H9 (cell line): ENCODE measurements at regions not wholly inside any gene's neighbourhood (a gene's known extent, or its start where the extent isn't known, plus 50 kb on each side); places are given as distances from the start of the nearest gene placed in this dataset.
A peak's percentile ranks its signal among the peaks of the same experiment; 100 is the strongest.

ENCODE experiments used
- DNase-seq: peaks from one replicate; pipeline ENCODE4 v3.0.0-alpha.2; 2017
- H2AFZ ChIP-seq: one replicate; pipeline ENCODE4 v1.6.1; 2013; ENCODE audit warnings: mild to moderate bottlenecking, low read length, control low read depth, moderate library complexity
- H2AK5ac ChIP-seq: 2 replicates; pipeline ENCODE4 v1.6.1; 2013; ENCODE audit warnings: low read length, control low read depth, mixed read lengths; ENCODE audit not compliant: insufficient read length
- H2BK120ac ChIP-seq: one replicate; pipeline ENCODE4 v1.6.1; 2013; ENCODE audit warnings: low read depth, mild to moderate bottlenecking, low read length, control low read depth, inconsistent platforms; ENCODE audit not compliant: poor library complexity, severe bottlenecking
- H2BK12ac ChIP-seq: 2 replicates; pipeline ENCODE4 v1.6.1; 2013; ENCODE audit warnings: low read length, control low read depth, mixed read lengths, low read depth; ENCODE audit not compliant: insufficient read length
- H2BK15ac ChIP-seq: 2 replicates; pipeline ENCODE4 v1.6.1; 2013; ENCODE audit warnings: low read depth, low read length, control low read depth
- H2BK20ac ChIP-seq: one replicate; pipeline ENCODE4 v1.6.1; 2013; ENCODE audit warnings: low read depth, mild to moderate bottlenecking, low read length, control low read depth, inconsistent platforms; ENCODE audit not compliant: poor library complexity, severe bottlenecking
- H2BK5ac ChIP-seq: 2 replicates; pipeline ENCODE4 v1.6.1; 2013; ENCODE audit warnings: low read length, control low read depth, mixed read lengths; ENCODE audit not compliant: insufficient read length
- H3K14ac ChIP-seq: 2 replicates; pipeline ENCODE4 v1.6.1; 2013; ENCODE audit warnings: low read length, control low read depth; ENCODE audit not compliant: insufficient read depth
- H3K18ac ChIP-seq: 2 replicates; pipeline ENCODE4 v1.6.1; 2013; ENCODE audit warnings: low read depth, mild to moderate bottlenecking, mixed read lengths, low read length, control low read depth; ENCODE audit not compliant: insufficient read length
- H3K23ac ChIP-seq: 2 replicates; pipeline ENCODE4 v1.6.1; 2013; ENCODE audit warnings: low read length, control low read depth, mixed read lengths, low read depth; ENCODE audit not compliant: insufficient read length
- H3K23me2 ChIP-seq: 2 replicates; pipeline ENCODE4 v1.6.1; 2013; ENCODE audit warnings: low read depth, mild to moderate bottlenecking, mixed read lengths, low read length, control low read depth; ENCODE audit not compliant: insufficient read length, poor library complexity, severe bottlenecking
- H3K27ac ChIP-seq: 2 replicates; pipeline ENCODE4 v1.5.1; 2013; ENCODE audit warnings: low read length, control low read depth, mixed read lengths, low read depth; ENCODE audit not compliant: insufficient read length
- H3K27me3 ChIP-seq: 2 replicates; pipeline ENCODE4 v1.6.1; 2013; ENCODE audit warnings: low read length, control low read depth, inconsistent platforms; ENCODE audit not compliant: insufficient read depth
- H3K4ac ChIP-seq: 2 replicates; pipeline ENCODE4 v1.6.1; 2013; ENCODE audit warnings: low read depth, mild to moderate bottlenecking, control low read depth, inconsistent platforms, low read length, moderate library complexity
- H3K4me1 ChIP-seq: 2 replicates; pipeline ENCODE4 v1.6.1; 2013; ENCODE audit warnings: low read length, control low read depth, inconsistent platforms; ENCODE audit not compliant: insufficient read depth
- H3K4me2 ChIP-seq: 2 replicates; pipeline ENCODE4 v1.6.1; 2013; ENCODE audit warnings: low read length, control low read depth, mixed read lengths; ENCODE audit not compliant: insufficient read length, insufficient read depth
- H3K56ac ChIP-seq: 2 replicates; pipeline ENCODE4 v1.6.1; 2013; ENCODE audit warnings: low read depth, mild to moderate bottlenecking, mixed read lengths, low read length, control low read depth; ENCODE audit not compliant: insufficient read length
- H3K79me1 ChIP-seq: 2 replicates; pipeline ENCODE4 v1.6.1; 2013; ENCODE audit warnings: low read depth, mild to moderate bottlenecking, moderate library complexity, low read length, control low read depth, inconsistent platforms; ENCODE audit not compliant: insufficient read depth, poor library complexity, severe bottlenecking
- H3K79me2 ChIP-seq: 2 replicates; pipeline ENCODE4 v1.6.1; 2013; ENCODE audit warnings: low read length, control low read depth, inconsistent platforms; ENCODE audit not compliant: insufficient read depth
- H3K9ac ChIP-seq: 2 replicates; pipeline ENCODE4 v1.6.1; 2013; ENCODE audit warnings: low read length, control low read depth, mixed read lengths; ENCODE audit not compliant: insufficient read length; ENCODE audit errors: extremely low read depth
- H3K9me3 ChIP-seq: one replicate; pipeline ENCODE4 v1.6.1; 2013; ENCODE audit warnings: low read depth, low read length, inconsistent platforms; ENCODE audit not compliant: control insufficient read depth
- H3T11ph ChIP-seq: one replicate; pipeline ENCODE4 v1.6.1; 2013; ENCODE audit warnings: mild to moderate bottlenecking, low read length, control low read depth, inconsistent platforms
- H4K20me1 ChIP-seq: one replicate; pipeline ENCODE4 v1.6.1; 2013; ENCODE audit not compliant: control insufficient read depth, insufficient read length, insufficient read depth
- H4K5ac ChIP-seq: 2 replicates; pipeline ENCODE4 v1.6.1; 2013; ENCODE audit warnings: low read depth, mild to moderate bottlenecking, mixed read lengths, low read length, control low read depth; ENCODE audit not compliant: insufficient read length
- H4K8ac ChIP-seq: replicated peaks from 2 replicates; pipeline ENCODE4 v1.6.1; 2013; ENCODE audit warnings: low read length, control low read depth, mixed read lengths, low read depth; ENCODE audit not compliant: insufficient read length
- H4K91ac ChIP-seq: 2 replicates; pipeline ENCODE4 v1.6.1; 2013; ENCODE audit warnings: low read depth, mild to moderate bottlenecking, moderate library complexity, mixed read lengths, low read length, control low read depth; ENCODE audit not compliant: insufficient read length
- H3K27ac Mint-ChIP-seq, 3 experiments: 2 replicates in 2 of 3; 3 replicates in 1 of 3; pipeline ENCODE4 v1.8.0; 2020 to 2021; ENCODE audit warnings: mixed read lengths in 3 of 3, mild to moderate bottlenecking in 1 of 3, moderate library complexity in 1 of 3
- H3K27me3 Mint-ChIP-seq: 2 replicates; pipeline ENCODE4 v1.8.0; 2021; ENCODE audit warnings: low read depth, mild to moderate bottlenecking, moderate library complexity, mixed read lengths
- H3K36me3 Mint-ChIP-seq, 3 experiments: 2 replicates in 2 of 3; 3 replicates in 1 of 3; pipeline ENCODE4 v1.8.0; 2020 to 2021; ENCODE audit warnings: low read depth in 3 of 3, mixed read lengths in 3 of 3; ENCODE audit not compliant: insufficient read depth in 1 of 3
- H3K4me1 Mint-ChIP-seq, 2 experiments: 2 replicates each; pipeline ENCODE4 v1.8.0; 2020; ENCODE audit warnings: mixed read lengths in 2 of 2
- H3K4me3 Mint-ChIP-seq, 2 experiments: 2 replicates in 1 of 2; 3 replicates in 1 of 2; pipeline ENCODE4 v1.8.0; 2020 to 2021; ENCODE audit warnings: mild to moderate bottlenecking in 2 of 2, mixed read lengths in 2 of 2, moderate library complexity in 1 of 2
- H3K9me3 Mint-ChIP-seq, 2 experiments: 2 replicates in 1 of 2; 3 replicates in 1 of 2; pipeline ENCODE4 v1.8.0; 2020; ENCODE audit warnings: mild to moderate bottlenecking in 2 of 2, mixed read lengths in 2 of 2, moderate library complexity in 1 of 2
- CTCF ChIP-seq: fragments of 200-600 bp; sonication (generic); conservative IDR thresholded peaks from 3 replicates; pipeline ENCODE4 v1.8.0; 2021; ENCODE audit warnings: antibody characterized with exemption, mild to moderate bottlenecking
- WGBS: extraction: QIAGEN DNeasy Blood & Tissue Kit; methylation state at CpG from one replicate; pipeline ENCODE4 v1.1.7; 2013; ENCODE audit warnings: missing lambda C conversion rate, low lambda C conversion rate, mixed read lengths; ENCODE audit not compliant: insufficient read length; ENCODE audit errors: extremely low coverage; 5-methylcytosine and 5-hydroxymethylcytosine counted together

GRCh38 chr13:60944863-60945262 lies 470.8 kb downstream of the PCDH20 start:
- H3K9me3 Mint-ChIP-seq = peaks cover 5 to 7% of the 10 kb centered on the region in 2 experiments; a peak in 4 of 5 replicates
- peaks cover 0 to 3% (median 2%) of the 10 kb centered on the region in 3 experiments; a peak in 3 of 7 replicates for H3K36me3 Mint-ChIP-seq
- Histone ChIP-seq H3K79me1 (no peaks in the 10 kb centered on the region), H4K5ac (no peak overlapping the region), H3K4me1 (no peaks in the 10 kb centered on the region), H2BK20ac (peak overlapping the region; percentile 6), H3K18ac (no peak overlapping the region), H4K91ac (no peak overlapping the region), H3K9me3 (no peaks in the 10 kb centered on the region), H3K27me3 (no peaks in the 10 kb centered on the region), H3K79me2 (no peaks in the 10 kb centered on the region), H4K20me1 (no peaks in the 10 kb centered on the region), H2BK120ac (no peak overlapping the region), H3K14ac (no peak overlapping the region), H3K4me2 (no peak overlapping the region), H3T11ph (no peak overlapping the region), H2BK15ac (no peak overlapping the region), H3K9ac (no peak overlapping the region), H3K27ac (no peak overlapping the region), H3K23me2 (no peaks in the 10 kb centered on the region), H2BK5ac (no peak overlapping the region), H3K56ac (no peak overlapping the region), H3K4ac (no peak overlapping the region), H2AK5ac (no peak overlapping the region), H4K8ac (no peak overlapping the region), H3K23ac (no peak overlapping the region), H2BK12ac (no peak overlapping the region), H2AFZ (no peak overlapping the region)
- H3K27me3 Mint-ChIP-seq = no peaks in the 10 kb centered on the region
- no peak overlapping the region for H3K4me3 Mint-ChIP-seq
- WGBS = no CpG with 5 or more reads among the region's 1 CpG
- no peaks in the 10 kb centered on the region; a peak in 1 of 4 replicates for H3K4me1 Mint-ChIP-seq
- no peak for TF ChIP-seq CTCF
- DNase-seq = no peak
- no peak overlapping the region; a peak in 1 of 7 replicates for H3K27ac Mint-ChIP-seq
